GM13977 (cell line): ENCODE measurements at regions not wholly inside any gene's neighbourhood (a gene's known extent, or its start where the extent isn't known, plus 50 kb on each side); places are given as distances from the start of the nearest gene placed in this dataset.

ENCODE experiments used
- DNase-seq: peaks from one replicate; pipeline ENCODE4 v3.0.0; 2012; ENCODE audit warnings: low spot score
- in situ Hi-C: fragments of 300-500 bp; cut with MboI; formaldehyde crosslinking; loops from one replicate; pipeline ENCODE4 v1.12.0; 2022; ENCODE audit warnings: low sequenced_read_pairs, low pct_unique_long_range_greater_than_20kb, mixed read lengths, inconsistent platforms; ENCODE audit not compliant: unreplicated experiment
- TF ChIP-seq, protein P1 (sequence below): IDR thresholded peaks from 2 replicates; pipeline ENCODE4 v1.5.1; 2012; ENCODE audit warnings: mild to moderate bottlenecking, control low read depth; ENCODE audit not compliant: insufficient read depth; ENCODE audit errors: extremely low read depth, missing control alignments

DNA sequence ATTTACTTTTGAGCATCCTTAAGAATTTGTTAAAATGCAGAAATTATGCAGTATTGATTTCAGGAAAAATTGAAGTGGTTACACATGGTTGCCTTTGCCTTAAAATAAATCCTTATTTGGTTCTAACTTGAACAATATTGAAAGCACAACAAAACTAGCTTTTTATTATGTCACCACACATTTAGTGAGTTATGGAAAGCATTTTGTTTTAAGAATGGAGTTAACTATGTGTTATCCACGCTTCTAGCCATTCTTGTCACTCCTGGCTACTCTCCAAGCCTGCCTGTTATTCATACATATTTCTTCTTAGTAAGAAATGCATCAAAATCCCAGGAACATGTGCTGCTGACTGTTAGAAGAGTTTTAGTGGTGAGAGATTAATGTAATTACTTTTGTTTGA, 73.9 kb downstream of the FAT4 start:
- in situ Hi-C loops = no loop called here
- DNase-seq = no peak
- TF ChIP-seq, protein P1, sequence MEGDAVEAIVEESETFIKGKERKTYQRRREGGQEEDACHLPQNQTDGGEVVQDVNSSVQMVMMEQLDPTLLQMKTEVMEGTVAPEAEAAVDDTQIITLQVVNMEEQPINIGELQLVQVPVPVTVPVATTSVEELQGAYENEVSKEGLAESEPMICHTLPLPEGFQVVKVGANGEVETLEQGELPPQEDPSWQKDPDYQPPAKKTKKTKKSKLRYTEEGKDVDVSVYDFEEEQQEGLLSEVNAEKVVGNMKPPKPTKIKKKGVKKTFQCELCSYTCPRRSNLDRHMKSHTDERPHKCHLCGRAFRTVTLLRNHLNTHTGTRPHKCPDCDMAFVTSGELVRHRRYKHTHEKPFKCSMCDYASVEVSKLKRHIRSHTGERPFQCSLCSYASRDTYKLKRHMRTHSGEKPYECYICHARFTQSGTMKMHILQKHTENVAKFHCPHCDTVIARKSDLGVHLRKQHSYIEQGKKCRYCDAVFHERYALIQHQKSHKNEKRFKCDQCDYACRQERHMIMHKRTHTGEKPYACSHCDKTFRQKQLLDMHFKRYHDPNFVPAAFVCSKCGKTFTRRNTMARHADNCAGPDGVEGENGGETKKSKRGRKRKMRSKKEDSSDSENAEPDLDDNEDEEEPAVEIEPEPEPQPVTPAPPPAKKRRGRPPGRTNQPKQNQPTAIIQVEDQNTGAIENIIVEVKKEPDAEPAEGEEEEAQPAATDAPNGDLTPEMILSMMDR = no peak

DNA sequence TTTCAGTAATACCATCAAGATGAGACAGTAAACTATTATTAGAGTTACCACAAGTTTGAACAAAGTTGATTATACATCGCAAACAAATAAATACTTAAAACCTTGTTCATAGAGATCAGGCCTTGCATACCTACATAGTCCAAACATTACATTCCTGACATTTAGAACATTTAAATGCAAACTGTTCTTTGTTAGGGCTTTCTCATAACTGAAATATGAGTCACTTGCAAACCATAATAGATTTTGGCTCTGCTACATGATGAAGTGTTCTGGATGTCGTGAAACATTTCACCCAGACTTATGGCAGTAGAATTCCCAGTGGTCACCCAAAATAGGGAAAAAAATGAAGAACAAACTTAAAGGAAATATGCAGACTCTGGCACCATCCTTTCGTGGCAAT, 75.0 kb downstream of the FAT4 start:
- DNase-seq = no peak
- TF ChIP-seq, protein P1 = no peak
- in situ Hi-C loops = no loop called here

DNA sequence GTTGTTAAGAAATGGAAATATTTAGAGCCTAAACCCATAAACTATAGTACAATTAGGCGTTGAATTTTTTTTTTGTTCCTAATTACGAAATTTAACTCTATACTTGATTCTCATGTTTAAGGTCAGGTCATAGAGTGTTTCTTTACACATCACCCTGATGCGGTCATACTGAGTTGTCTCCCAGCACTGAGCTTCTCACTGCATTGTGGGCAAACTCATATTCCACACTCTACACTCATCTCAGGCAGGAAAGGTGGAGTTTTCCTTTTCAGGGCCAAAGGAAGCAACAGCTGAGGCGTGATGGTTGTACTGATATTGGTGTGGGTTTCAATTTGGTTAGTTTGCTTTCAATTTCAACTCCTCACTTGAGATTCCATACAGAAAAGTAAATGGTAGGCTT, 75.4 kb downstream of the FAT4 start:
- DNase-seq = no peak
- in situ Hi-C loops = no loop called here
- TF ChIP-seq, protein P1 = no peak

DNA sequence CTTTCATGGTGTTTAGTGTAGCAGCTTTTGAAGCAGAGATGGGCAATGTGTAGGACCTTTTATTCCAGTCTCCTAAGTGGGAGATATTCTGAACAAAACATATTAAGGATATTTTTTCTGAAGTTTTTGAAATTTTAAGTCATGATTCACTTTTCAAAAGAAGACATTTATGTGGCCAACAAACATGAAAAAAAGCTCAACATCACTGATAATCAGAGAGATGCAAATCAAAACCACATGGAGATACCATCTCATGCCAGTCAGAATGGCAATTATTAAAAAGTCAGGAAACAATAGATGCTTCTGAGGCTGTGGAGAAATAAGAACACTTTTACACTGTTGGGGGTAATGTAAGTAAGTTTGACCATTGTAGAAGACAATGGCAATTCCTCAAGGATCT, 76.0 kb downstream of the FAT4 start:
- DNase-seq = no peak
- in situ Hi-C loops = no loop called here
- TF ChIP-seq, protein P1 = no peak

DNA sequence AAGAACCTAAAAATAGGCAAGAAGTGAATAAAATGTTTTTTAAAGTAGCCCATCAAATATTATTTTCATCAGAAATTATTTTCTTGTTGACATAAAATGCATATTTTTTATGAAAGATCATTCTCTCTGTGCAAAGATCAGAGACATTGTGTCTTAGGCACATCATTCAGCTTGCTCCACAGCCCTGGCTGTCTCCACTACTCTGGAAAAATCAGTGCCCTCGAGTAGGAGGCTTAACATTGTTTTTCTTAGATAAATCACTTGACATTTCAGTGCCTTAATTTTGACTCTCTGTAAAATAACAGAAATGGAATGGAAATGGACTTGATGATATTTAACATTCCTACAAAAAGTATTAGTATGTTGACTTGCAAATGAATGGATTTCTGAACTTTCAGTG, 77.9 kb downstream of the FAT4 start:
- DNase-seq = no peak
- TF ChIP-seq, protein P1 = no peak
- in situ Hi-C loops = no loop called here

DNA sequence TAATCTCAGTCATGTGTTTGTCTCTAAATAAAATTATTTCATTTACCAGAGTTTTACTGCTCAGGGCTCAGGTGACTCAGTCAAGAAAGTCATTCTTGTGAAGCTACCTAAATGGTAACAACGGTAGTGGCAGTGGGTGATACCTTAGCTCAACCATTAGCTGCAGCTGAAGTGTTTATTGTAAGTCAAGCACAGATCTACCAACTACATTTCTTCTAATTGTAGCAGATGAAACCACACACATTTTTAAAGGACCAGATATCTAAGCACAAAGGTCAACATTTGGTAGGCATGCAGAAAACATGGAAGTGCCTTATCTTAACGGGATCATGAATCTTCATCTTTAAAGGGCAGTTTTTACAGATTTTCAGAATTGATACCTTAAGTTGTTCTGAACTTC, 79.1 kb downstream of the FAT4 start:
- TF ChIP-seq, protein P1 = no peak
- in situ Hi-C loops = no loop called here
- no peak for DNase-seq

DNA sequence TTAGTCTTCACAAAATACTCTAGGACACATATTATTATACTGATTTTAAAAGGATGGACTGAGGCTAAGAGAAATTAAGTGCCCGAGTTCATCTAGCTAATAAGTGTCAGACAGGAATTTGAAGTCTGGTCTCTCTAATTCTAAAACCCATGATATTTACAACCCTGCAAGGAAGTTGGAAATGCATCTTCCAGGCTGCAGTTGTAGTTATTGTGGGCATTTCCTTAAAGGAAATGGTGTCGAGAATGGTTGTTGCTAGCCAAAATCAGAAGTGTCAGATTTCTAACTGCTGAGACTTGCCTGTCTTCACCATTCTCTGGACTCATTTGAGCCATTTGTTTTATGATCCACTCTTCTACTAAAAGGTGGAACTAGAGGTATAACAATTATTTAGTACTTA, 82.5 kb downstream of the FAT4 start:
- TF ChIP-seq, protein P1 = no peak
- DNase-seq = no peak
- in situ Hi-C loops = no loop called here
